ENCODE measurements at regions not wholly inside any gene's neighbourhood (a gene's known extent, or its start where the extent isn't known, plus 50 kb on each side); places are given as distances from the start of the nearest gene placed in this dataset.
A peak's percentile ranks its signal among the peaks of the same experiment; 100 is the strongest.

- no peak for DNase-seq
- Mint-ChIP-seq H3K27me3 (no peaks in the 10 kb centered on the region), H3K9me3 (peaks cover 0 to 6% of the 10 kb centered on the region in 2 donors)
These were observed 117.4 kb upstream of the SLC24A3 start for GRCh38 chr20:19094959-19095541.

GRCh38 chr20:19095762-19096161, 116.7 kb upstream of the SLC24A3 start:
- Mint-ChIP-seq H3K27ac (no peak overlapping the region), H3K9me3 (peaks cover 0 to 6% of the 10 kb centered on the region in 2 donors), H3K27me3 (no peaks in the 10 kb centered on the region), H3K4me1 (no peaks in the 10 kb centered on the region), H3K4me3 (no peak overlapping the region)
- no peak for ATAC-seq
- DNase-seq: no peak

More at GRCh38 chr20:19094959-19095541, 117.4 kb upstream of the SLC24A3 start:
- ATAC-seq: no peak
- Mint-ChIP-seq H3K4me1 (no peaks in the 10 kb centered on the region), H3K4me3 (no peak overlapping the region), H3K27ac (no peak overlapping the region)

DNA sequence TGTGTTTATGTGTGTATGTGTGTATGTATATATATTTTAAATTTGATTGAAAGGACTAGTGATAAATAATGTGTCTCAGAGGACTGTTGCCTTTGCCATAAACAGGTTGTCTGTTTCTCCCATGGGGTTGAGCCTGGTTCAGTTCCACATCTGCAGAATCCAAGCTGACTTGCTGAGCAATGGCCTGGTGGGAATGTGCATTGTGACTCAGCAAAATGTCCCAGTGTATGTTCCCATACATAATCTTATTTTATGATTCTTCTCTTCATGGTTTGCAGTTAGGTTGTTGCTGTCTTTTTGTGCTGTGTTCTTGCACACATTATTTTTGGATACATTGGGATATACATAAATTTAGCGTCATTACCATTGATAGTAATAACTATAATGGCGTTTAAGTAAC, 115.6 kb upstream of the SLC24A3 start:
- peaks cover 0 to 3% of the 10 kb centered on the region in 2 donors for H3K9me3 Mint-ChIP-seq
- no peaks in the 10 kb centered on the region for H3K4me1 Mint-ChIP-seq
- no peak for DNase-seq
- no peaks in the 10 kb centered on the region for H3K27me3 Mint-ChIP-seq
- ATAC-seq: no peak
- H3K27ac Mint-ChIP-seq: no peak overlapping the region
- no peak overlapping the region for H3K4me3 Mint-ChIP-seq

DNA sequence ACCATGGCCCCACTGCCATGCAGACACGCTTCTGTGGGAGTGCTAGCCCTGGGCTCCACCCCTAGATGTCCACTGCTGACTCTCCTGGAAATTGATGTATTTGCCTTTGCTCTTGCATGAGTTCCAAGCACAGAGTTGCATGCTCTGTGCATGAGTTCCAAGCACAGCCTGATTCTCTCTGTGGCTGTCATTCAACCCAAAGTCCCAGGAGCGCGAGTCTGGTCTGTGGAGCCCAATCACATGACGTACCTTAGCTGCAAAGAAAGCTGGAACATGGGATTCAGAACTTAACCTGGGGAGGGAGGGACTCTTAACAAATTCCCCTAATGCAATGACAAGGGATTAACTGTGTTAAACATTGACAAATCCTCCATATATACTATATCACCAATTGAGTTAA, 114.3 kb upstream of the SLC24A3 start:
- no peak for ATAC-seq
- H3K27me3 Mint-ChIP-seq: no peaks in the 10 kb centered on the region
- H3K9me3 Mint-ChIP-seq: no peaks in the 10 kb centered on the region
- no peak overlapping the region for H3K27ac Mint-ChIP-seq
- H3K4me3 Mint-ChIP-seq: no peak overlapping the region
- no peaks in the 10 kb centered on the region for H3K4me1 Mint-ChIP-seq
- no peak for DNase-seq

DNA sequence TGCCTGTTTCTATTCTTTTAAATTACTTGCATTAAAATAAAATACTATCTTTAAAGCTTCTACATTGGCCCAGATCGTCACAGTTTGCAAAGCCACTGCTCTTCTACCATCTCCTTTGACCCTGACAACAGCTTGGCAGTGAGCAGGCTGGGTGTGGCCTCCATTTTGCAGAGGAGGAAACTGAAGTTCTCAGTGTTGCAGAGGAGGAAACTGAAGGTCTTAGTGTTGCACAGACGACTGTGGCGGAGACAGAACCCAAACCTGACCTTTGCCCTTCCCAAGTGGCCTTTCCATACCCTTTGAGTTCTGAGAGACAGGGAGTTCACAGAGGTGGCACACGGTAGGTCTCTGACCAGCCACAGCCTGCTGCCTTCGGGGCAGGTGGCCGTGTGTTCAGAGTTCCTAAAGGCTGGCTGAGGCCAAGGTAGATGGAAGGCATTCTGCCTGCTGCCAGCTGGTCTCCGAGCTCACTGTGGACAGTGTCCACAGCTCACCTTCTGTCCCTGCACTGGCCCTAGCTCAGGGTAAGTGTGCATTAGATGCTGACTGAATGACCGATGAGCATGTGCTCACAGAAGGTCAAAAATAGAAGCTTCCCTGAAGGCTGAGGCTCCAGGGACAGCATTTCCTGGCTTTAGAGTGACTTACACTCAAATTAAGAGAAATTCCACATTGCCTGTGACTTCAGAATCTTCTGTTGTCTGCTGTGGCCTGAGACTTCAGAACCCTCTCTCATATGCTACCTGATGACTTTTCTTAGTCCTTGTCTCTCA, 113.5 kb upstream of the SLC24A3 start:
- no peaks in the 10 kb centered on the region for H3K27me3 Mint-ChIP-seq
- H3K9me3 Mint-ChIP-seq: no peaks in the 10 kb centered on the region
- no peak for ATAC-seq
- no peak overlapping the region for H3K27ac Mint-ChIP-seq
- no peak overlapping the region for H3K4me3 Mint-ChIP-seq
- no peaks in the 10 kb centered on the region for H3K4me1 Mint-ChIP-seq
- no peak for DNase-seq

GRCh38 chr20:19099596-19100545, 112.6 kb upstream of the SLC24A3 start:
- no peak overlapping the region for H3K4me3 Mint-ChIP-seq
- ATAC-seq: no peak
- DNase-seq: no peak
- H3K4me1 Mint-ChIP-seq: no peaks in the 10 kb centered on the region
- no peak overlapping the region for H3K27ac Mint-ChIP-seq
- no peaks in the 10 kb centered on the region for H3K9me3 Mint-ChIP-seq
- no peaks in the 10 kb centered on the region for H3K27me3 Mint-ChIP-seq

GRCh38 chr20:19100975-19101374, 111.5 kb upstream of the SLC24A3 start:
- ATAC-seq (no peak), DNase-seq (no peak)
- Mint-ChIP-seq H3K4me1 (no peaks in the 10 kb centered on the region), H3K27ac (peak overlapping the region in 1 of 2 donors; percentile 42), H3K9me3 (no peaks in the 10 kb centered on the region), H3K4me3 (no peak overlapping the region), H3K27me3 (no peaks in the 10 kb centered on the region)

DNA sequence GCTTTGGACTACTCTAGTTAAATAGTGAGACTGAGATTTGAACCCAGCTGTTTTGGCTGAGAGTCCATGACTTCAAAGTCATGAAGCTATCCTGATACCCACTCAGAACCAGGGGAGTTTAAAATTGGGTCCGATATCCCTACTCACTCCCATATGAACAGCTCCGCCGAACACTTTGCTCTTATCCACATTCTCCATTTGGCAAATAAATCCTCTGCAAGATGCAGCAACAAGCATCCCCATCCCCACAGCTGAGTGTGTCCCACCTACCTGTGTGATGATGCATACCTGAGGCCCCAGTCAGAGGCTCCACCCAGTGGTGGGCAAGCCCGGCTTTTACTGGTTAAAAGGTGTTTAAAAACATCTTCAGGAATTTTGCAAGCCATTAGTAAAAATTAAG, 108.3 kb upstream of the SLC24A3 start:
- DNase-seq: no peak

DNA sequence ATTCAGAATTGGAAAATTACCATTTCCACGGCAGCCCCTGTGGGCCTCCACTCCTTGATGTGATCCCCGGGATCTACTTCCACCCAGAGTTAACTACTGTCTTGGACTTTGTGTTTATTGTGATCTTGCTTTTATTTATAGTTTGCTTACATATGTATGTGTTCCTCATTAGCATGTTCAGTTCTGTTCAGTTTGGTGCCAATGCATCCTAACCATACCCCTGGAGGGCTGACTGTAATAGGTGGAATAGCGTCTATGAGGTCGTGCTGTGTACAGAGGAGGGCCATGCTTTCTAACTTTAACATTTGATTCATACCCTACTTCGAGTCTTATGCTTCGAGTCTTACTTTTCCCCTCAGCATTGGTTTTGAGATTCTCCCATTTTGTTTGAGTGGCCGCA, 104.3 kb upstream of the SLC24A3 start:
- DNase-seq (no peak), ATAC-seq (no peak)
- Mint-ChIP-seq H3K9me3 (no peaks in the 10 kb centered on the region), H3K27ac (no peak overlapping the region), H3K27me3 (no peaks in the 10 kb centered on the region), H3K4me1 (no peaks in the 10 kb centered on the region), H3K4me3 (no peak overlapping the region)

More for the DNA sequence above, 108.3 kb upstream of the SLC24A3 start:
- no peak overlapping the region for H3K4me3 Mint-ChIP-seq
- no peaks in the 10 kb centered on the region for H3K9me3 Mint-ChIP-seq
- H3K4me1 Mint-ChIP-seq: no peaks in the 10 kb centered on the region
- no peak for ATAC-seq
- no peaks in the 10 kb centered on the region for H3K27me3 Mint-ChIP-seq
- no peak overlapping the region for H3K27ac Mint-ChIP-seq

DNA sequence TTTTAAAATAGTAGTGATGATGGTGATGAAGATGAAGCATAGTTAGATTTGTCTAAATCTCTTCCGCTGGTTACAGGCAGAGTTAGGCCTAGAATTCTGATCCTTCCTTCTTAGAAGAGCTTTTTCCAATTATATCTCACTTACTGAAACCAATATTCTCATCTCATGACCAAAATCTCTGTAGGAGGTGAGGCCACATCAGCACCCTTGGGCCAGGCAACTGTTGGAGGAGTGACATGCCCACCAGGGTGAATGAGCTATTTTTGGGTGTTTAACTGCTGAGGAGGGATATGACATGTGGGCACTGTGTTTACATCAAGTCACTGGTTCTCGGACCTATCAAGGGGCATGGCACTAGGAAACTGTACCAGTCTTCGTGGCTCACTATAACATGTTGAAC, 102.2 kb upstream of the SLC24A3 start:
- Mint-ChIP-seq H3K27ac (no peak overlapping the region), H3K4me1 (no peaks in the 10 kb centered on the region), H3K9me3 (no peaks in the 10 kb centered on the region), H3K27me3 (no peaks in the 10 kb centered on the region), H3K4me3 (no peak overlapping the region)
- ATAC-seq: no peak
- DNase-seq: no peak

- Mint-ChIP-seq H3K4me1 (no peaks in the 10 kb centered on the region), H3K9me3 (no peaks in the 10 kb centered on the region), H3K27me3 (no peaks in the 10 kb centered on the region), H3K4me3 (no peak overlapping the region), H3K27ac (no peak overlapping the region)
- no peak for DNase-seq
- ATAC-seq: no peak
These were observed 101.5 kb upstream of the SLC24A3 start for GRCh38 chr20:19110881-19111460.

DNA sequence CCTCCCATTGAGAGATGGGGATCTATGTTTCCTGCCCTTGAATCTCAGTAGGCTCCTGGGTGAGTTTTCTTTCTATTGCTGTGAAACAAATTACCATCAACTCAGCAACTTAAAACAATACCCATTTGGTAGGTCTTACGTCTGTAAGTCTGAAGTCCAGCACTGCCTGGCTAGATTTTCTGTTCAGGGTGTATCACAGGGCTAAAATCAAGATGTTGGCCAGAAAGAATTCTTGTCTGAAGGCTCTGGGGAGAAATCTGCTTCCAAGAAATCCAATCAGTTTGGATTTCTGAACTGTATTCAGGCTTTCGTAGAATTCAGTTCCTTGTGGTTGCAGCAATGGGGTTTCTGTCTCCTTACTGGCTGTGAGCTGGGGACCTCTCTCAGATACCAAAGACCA, 99.6 kb upstream of the SLC24A3 start:
- no peak for DNase-seq
- ATAC-seq: no peak
- H3K9me3 Mint-ChIP-seq: peaks cover 0 to 6% of the 10 kb centered on the region in 2 donors
- no peak overlapping the region for H3K27ac Mint-ChIP-seq
- H3K27me3 Mint-ChIP-seq: no peaks in the 10 kb centered on the region
- H3K4me3 Mint-ChIP-seq: no peak overlapping the region
- H3K4me1 Mint-ChIP-seq: no peaks in the 10 kb centered on the region

- Mint-ChIP-seq H3K4me1 (no peaks in the 10 kb centered on the region), H3K27me3 (no peaks in the 10 kb centered on the region), H3K9me3 (peaks cover 0 to 6% of the 10 kb centered on the region in 2 donors), H3K4me3 (no peak overlapping the region), H3K27ac (no peak overlapping the region)
- DNase-seq (no peak), ATAC-seq (no peak)
These were observed 99.0 kb upstream of the SLC24A3 start for GRCh38 chr20:19113343-19113930.

- Mint-ChIP-seq H3K27me3 (no peaks in the 10 kb centered on the region), H3K4me3 (no peak overlapping the region), H3K9me3 (peaks cover 0 to 6% of the 10 kb centered on the region in 2 donors), H3K4me1 (no peaks in the 10 kb centered on the region), H3K27ac (no peak overlapping the region)
- ATAC-seq (no peak), DNase-seq (no peak)
These were observed 98.0 kb upstream of the SLC24A3 start for GRCh38 chr20:19114410-19114809.

GRCh38 chr20:19115581-19115980, 96.9 kb upstream of the SLC24A3 start:
- ATAC-seq (no peak), DNase-seq (no peak)
- Mint-ChIP-seq H3K27me3 (no peaks in the 10 kb centered on the region), H3K27ac (no peak overlapping the region), H3K9me3 (peaks cover 0 to 6% of the 10 kb centered on the region in 2 donors), H3K4me1 (no peaks in the 10 kb centered on the region), H3K4me3 (no peak overlapping the region)

All from stimulated activated naive CD8-positive, alpha-beta T cell treated with anti-CD3 and anti-CD28 coated beads, Interleukin-15, amount 100 ng/mL, for 72 hours (primary cell).